GM23248 (cell line): ENCODE measurements at regions not wholly inside any gene's neighbourhood (a gene's known extent, or its start where the extent isn't known, plus 50 kb on each side); places are given as distances from the start of the nearest gene placed in this dataset.

ENCODE experiments used
- EZH2 ChIP-seq: fragments of 200-600 bp; sonication (generic); IDR thresholded peaks from 2 replicates; pipeline ENCODE4 v1.6.1; 2018; ENCODE audit warnings: antibody characterized with exemption, mild to moderate bottlenecking; ENCODE audit not compliant: insufficient read depth, poor library complexity, severe bottlenecking
- EZH2phosphoT487 ChIP-seq: fragments of 200-600 bp; sonication (generic); IDR thresholded peaks from 2 replicates; pipeline ENCODE4 v1.6.1; 2018; ENCODE audit warnings: antibody characterized with exemption, moderate library complexity, mild to moderate bottlenecking, low read depth; ENCODE audit not compliant: insufficient read depth

- no peak for TF ChIP-seq EZH2
- TF ChIP-seq EZH2phosphoT487 = no peak
Observed at GRCh38 chr1:63032171-63032570, 248.2 kb downstream of the ATG4C start.
